ENCODE measurements at regions not wholly inside any gene's neighbourhood (a gene's known extent, or its start where the extent isn't known, plus 50 kb on each side); places are given as distances from the start of the nearest gene placed in this dataset.

- Histone ChIP-seq H3K9me3 (replicated peaks in 1 of 11) (no peaks in the 10 kb centered on the region), H4K20me1 (no peaks in the 10 kb centered on the region), H3K4me2 (no peak overlapping the region), H3K4me3 (no peak overlapping the region), H3K27ac (no peak overlapping the region), H3K9ac (no peak overlapping the region), H3K27me3 (peaks cover 0 to 8% (median 0%) of the 10 kb centered on the region in 11 experiments; a peak in 4 of 22 replicates), H3K4me1 (peaks cover 0 to 5% (median 0%) of the 10 kb centered on the region in 10 experiments; a peak in 3 of 20 replicates), H3K36me3 (no peaks in the 10 kb centered on the region)
- no peak for TF ChIP-seq Cebpa-rat (IDR thresholded peaks at IDR 0.05)
These were observed 376.4 kb downstream of the BRD1 start for GRCh38 chr22:49451070-49451840.

DNA sequence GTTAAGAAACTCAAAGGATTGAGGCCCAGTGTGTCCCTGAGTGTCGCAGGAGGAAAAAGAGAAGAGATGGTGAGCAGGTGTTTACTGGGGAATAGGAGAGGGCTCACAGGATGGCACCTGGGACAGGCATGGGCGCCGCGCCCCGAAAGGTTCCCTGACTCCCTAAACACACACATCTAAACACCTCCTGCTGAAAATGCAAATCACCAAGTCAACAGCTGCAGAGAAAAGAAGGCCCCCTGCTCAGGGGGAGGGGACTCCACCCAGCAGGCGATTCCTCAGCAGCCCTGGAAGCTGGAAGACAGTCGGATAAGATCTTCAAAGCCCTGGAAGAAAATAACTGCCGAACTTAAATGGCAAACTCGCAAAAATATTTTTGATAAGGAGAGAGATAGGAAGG is 377.2 kb downstream of the BRD1 start:
- Histone ChIP-seq H3K27me3 (peaks cover 0 to 8% (median 0%) of the 10 kb centered on the region in 11 experiments; a peak in 4 of 22 replicates), H3K9me3 (replicated peaks in 1 of 11) (no peaks in the 10 kb centered on the region), H3K4me3 (no peak overlapping the region), H3K27ac (no peak overlapping the region), H3K4me1 (peaks cover 0 to 5% (median 0%) of the 10 kb centered on the region in 10 experiments; a peak in 3 of 20 replicates), H4K20me1 (no peaks in the 10 kb centered on the region), H3K36me3 (no peaks in the 10 kb centered on the region), H3K4me2 (no peak overlapping the region), H3K9ac (no peak overlapping the region)
- no peak for TF ChIP-seq Cebpa-rat (IDR thresholded peaks at IDR 0.05)

DNA sequence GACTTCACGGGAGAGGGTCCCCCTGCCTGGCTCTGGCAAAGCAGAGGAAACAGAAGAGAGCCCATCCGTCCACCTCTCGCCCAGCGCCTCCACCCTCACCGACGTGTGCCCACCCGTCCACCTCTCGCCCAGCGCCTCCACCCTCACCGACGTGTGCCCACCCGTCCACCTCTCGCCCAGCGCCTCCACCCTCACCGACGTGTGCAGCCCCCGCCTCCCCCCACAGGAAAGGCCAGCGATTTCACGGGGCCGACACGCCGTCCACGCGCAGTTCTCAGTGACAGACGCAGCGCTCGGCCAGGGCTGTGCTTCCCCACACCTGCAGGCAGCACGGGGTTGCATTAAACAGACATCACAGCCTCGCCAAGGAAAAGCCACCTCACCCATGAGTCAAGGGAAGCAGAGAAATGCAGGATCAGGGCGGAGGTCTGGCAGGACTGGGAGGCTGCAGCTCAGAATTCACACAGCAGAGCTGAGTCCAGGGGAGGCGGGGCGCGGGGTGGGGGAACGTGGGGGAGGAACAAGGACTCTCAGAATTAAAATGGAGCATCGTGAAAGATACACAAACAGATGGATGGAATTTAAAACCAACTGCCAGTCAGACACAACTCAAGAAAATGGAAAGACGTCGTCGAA is 377.7 kb downstream of the BRD1 start:
- Histone ChIP-seq H3K27me3 (peaks cover 0 to 8% (median 0%) of the 10 kb centered on the region in 11 experiments; a peak in 4 of 22 replicates), H3K36me3 (no peaks in the 10 kb centered on the region), H3K4me1 (peaks cover 0 to 5% (median 0%) of the 10 kb centered on the region in 10 experiments; a peak in 3 of 20 replicates), H3K27ac (no peak overlapping the region), H3K9ac (no peak overlapping the region), H4K20me1 (no peaks in the 10 kb centered on the region), H3K4me2 (no peak overlapping the region), H3K4me3 (no peak overlapping the region), H3K9me3 (replicated peaks in 1 of 11) (no peaks in the 10 kb centered on the region)
- TF ChIP-seq Cebpa-rat (IDR thresholded peaks at IDR 0.05): no peak

DNA sequence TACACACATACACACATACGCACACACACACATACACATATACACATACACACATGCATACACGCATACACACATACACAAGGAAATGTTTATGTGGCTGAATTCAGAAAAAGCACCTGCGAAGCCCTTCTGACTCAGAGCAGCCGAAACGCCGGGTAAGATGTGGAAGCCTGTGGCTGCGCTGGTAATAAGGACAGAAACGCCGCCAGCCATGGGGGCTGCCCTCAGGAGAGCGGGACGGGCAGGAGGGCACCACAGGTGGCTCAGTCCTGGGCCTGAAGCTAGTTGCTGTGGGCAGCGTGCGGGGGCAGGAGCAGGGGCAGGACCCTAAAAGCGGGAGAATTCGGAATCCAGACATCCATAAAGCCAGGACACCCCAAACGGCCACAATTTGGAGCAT is 378.3 kb downstream of the BRD1 start:
- no peak for TF ChIP-seq Cebpa-rat (IDR thresholded peaks at IDR 0.05)
- H3K9ac ChIP-seq: no peak overlapping the region
- no peak overlapping the region for H3K4me3 ChIP-seq
- H4K20me1 ChIP-seq: no peaks in the 10 kb centered on the region
- no peaks in the 10 kb centered on the region for H3K9me3 ChIP-seq (replicated peaks in 1 of 11)
- H3K27me3 ChIP-seq: peaks cover 0 to 8% (median 0%) of the 10 kb centered on the region in 11 experiments; a peak in 4 of 22 replicates
- peaks cover 0 to 5% (median 0%) of the 10 kb centered on the region in 10 experiments; a peak in 3 of 20 replicates for H3K4me1 ChIP-seq
- H3K4me2 ChIP-seq: no peak overlapping the region
- no peak overlapping the region for H3K27ac ChIP-seq
- H3K36me3 ChIP-seq: no peaks in the 10 kb centered on the region

GRCh38 chr22:49448526-49448925 is 379.1 kb downstream of the BRD1 start:
- H3K9me3 ChIP-seq (replicated peaks in 1 of 11): no peaks in the 10 kb centered on the region
- peaks cover 0 to 5% (median 0%) of the 10 kb centered on the region in 10 experiments; a peak in 3 of 20 replicates for H3K4me1 ChIP-seq
- no peak overlapping the region for H3K9ac ChIP-seq
- no peak overlapping the region for H3K4me3 ChIP-seq
- no peaks in the 10 kb centered on the region for H3K36me3 ChIP-seq
- no peak overlapping the region for H3K27ac ChIP-seq
- no peaks in the 10 kb centered on the region for H4K20me1 ChIP-seq
- TF ChIP-seq Cebpa-rat (IDR thresholded peaks at IDR 0.05): no peak
- peak overlapping the region in 4 of 11 experiments; percentile 5 to 24 (median 9); a peak in 2 of 22 replicates for H3K4me2 ChIP-seq
- H3K27me3 ChIP-seq: peaks cover 0 to 8% (median 0%) of the 10 kb centered on the region in 11 experiments; a peak in 4 of 22 replicates

- Histone ChIP-seq H3K27me3 (peaks cover 0 to 8% (median 0%) of the 10 kb centered on the region in 11 experiments; a peak in 4 of 22 replicates), H3K36me3 (no peaks in the 10 kb centered on the region), H3K4me3 (no peak overlapping the region), H3K27ac (no peak overlapping the region), H3K4me2 (no peak overlapping the region), H3K9me3 (replicated peaks in 1 of 11) (no peaks in the 10 kb centered on the region), H3K4me1 (peaks cover 0 to 5% (median 0%) of the 10 kb centered on the region in 10 experiments; a peak in 3 of 20 replicates), H3K9ac (no peak overlapping the region), H4K20me1 (no peaks in the 10 kb centered on the region)
- no peak for TF ChIP-seq Cebpa-rat (IDR thresholded peaks at IDR 0.05)
These were observed 379.8 kb downstream of the BRD1 start for GRCh38 chr22:49447837-49448236.

GRCh38 chr22:49446759-49447710 is 380.6 kb downstream of the BRD1 start:
- no peaks in the 10 kb centered on the region for H3K36me3 ChIP-seq
- no peak overlapping the region for H3K27ac ChIP-seq
- no peak overlapping the region for H3K4me3 ChIP-seq
- peaks cover 0 to 8% (median 0%) of the 10 kb centered on the region in 11 experiments; a peak in 4 of 22 replicates for H3K27me3 ChIP-seq
- H3K9ac ChIP-seq: no peak overlapping the region
- no peaks in the 10 kb centered on the region for H3K9me3 ChIP-seq (replicated peaks in 1 of 11)
- TF ChIP-seq Cebpa-rat (IDR thresholded peaks at IDR 0.05): no peak
- no peak overlapping the region for H3K4me2 ChIP-seq
- no peaks in the 10 kb centered on the region for H4K20me1 ChIP-seq
- H3K4me1 ChIP-seq: peaks cover 0 to 5% (median 0%) of the 10 kb centered on the region in 10 experiments; a peak in 3 of 20 replicates

GRCh38 chr22:49446145-49446758 is 381.4 kb downstream of the BRD1 start:
- Histone ChIP-seq H3K36me3 (no peaks in the 10 kb centered on the region), H3K27ac (no peak overlapping the region), H3K4me2 (no peak overlapping the region), H4K20me1 (no peaks in the 10 kb centered on the region), H3K27me3 (peaks cover 0 to 8% (median 0%) of the 10 kb centered on the region in 11 experiments; a peak in 4 of 22 replicates), H3K9ac (no peak overlapping the region), H3K4me1 (peaks cover 0 to 5% (median 0%) of the 10 kb centered on the region in 10 experiments; a peak in 3 of 20 replicates), H3K9me3 (replicated peaks in 1 of 11) (no peaks in the 10 kb centered on the region), H3K4me3 (no peak overlapping the region)
- no peak for TF ChIP-seq Cebpa-rat (IDR thresholded peaks at IDR 0.05)
